ENCODE measurements at regions not wholly inside any gene's neighbourhood (a gene's known extent, or its start where the extent isn't known, plus 50 kb on each side); places are given as distances from the start of the nearest gene placed in this dataset.
A peak's percentile ranks its signal among the peaks of the same experiment; 100 is the strongest.
"Not testable (repeated sequence)": the region's sequence is repeated elsewhere in the genome, so short reads cannot be mapped to it uniquely, and the experiment has no call there.

DNA sequence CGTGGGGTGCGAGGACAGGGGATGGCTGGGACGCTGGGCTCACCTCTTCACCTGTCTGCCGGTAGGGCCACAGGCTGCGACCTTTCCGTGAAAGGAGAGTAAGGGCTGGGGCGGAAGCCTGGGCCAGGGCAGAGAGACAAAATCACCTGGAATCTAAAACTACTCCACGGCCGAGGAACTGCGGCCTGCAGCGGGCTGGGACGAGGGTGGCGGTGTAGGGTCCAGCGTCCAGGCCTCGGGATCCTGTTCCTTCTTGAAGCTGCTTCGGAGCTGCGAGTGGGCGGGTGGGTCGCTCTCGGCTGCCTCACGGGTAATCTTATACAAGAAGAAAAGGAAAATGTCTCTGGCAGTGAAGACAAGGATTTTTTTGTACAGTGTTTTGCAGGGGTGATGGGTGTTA, 356.5 kb downstream of the ZNF33B start:
- not testable (repeated sequence) for H3K4me1 ChIP-seq (ENCODE audit: insufficient read depth); DNase-seq (ENCODE audit: extremely low spot score); H3K27ac ChIP-seq (ENCODE audit: low read depth); H3K36me3 ChIP-seq (ENCODE audit: insufficient read depth); H3K4me3 ChIP-seq (ENCODE audit: low read depth, low read length)
- 83% methylated on average over 21 of the region's 21 CpGs for WGBS

DNA sequence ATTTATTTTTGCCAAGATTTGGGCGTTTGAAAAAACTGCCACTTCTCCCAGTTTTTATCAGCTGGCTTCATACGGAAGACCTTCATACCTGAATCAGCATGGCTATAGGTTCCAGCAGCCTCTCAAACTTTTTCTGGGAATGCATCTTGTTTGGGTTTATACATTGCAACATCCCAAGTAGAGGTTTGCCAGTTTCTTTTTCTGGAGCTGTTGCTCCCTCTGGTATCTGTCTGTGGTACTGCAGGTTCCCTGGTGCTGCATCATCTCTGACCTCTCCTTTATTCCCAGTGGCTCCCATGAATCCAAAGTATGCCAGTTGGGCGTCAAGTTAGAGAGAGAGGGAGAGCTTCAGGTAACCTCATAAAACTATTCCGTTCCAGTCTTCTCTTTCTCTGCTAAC, 368.6 kb downstream of the ZNF33B start:
- DNase-seq (ENCODE audit: extremely low spot score); H3K36me3 ChIP-seq (ENCODE audit: insufficient read depth); H3K4me1 ChIP-seq (ENCODE audit: insufficient read depth); H3K27ac ChIP-seq (ENCODE audit: low read depth); H3K4me3 ChIP-seq (ENCODE audit: low read depth, low read length): not testable (repeated sequence)
- 31% methylated on average over 4 of the region's 4 CpGs for WGBS

DNA sequence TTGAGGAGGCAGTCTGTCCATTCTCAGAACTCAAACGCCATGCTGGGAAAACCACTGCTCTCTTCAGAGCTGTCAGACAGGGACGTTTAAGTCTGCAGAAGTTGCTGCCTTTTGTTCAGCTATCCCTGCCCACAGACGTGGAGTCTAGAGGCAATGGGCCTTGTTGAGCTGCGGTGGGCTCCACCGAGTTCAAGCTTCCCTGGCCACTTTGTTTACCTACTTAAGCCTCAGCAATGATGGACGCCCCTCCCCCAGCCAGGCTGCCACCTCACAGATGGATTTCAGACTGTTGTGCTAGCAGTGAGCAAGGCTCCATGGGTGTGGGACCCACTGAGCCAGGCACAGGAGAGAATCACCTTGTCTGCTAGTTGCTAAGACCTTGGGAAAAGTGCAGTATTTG, 375.1 kb downstream of the ZNF33B start:
- not testable (repeated sequence) for H3K27ac ChIP-seq (ENCODE audit: low read depth); H3K36me3 ChIP-seq (ENCODE audit: insufficient read depth); H3K4me1 ChIP-seq (ENCODE audit: insufficient read depth); H3K4me3 ChIP-seq (ENCODE audit: low read depth, low read length); DNase-seq (ENCODE audit: extremely low spot score)
- WGBS = 57% methylated on average over 6 of the region's 6 CpGs

DNA sequence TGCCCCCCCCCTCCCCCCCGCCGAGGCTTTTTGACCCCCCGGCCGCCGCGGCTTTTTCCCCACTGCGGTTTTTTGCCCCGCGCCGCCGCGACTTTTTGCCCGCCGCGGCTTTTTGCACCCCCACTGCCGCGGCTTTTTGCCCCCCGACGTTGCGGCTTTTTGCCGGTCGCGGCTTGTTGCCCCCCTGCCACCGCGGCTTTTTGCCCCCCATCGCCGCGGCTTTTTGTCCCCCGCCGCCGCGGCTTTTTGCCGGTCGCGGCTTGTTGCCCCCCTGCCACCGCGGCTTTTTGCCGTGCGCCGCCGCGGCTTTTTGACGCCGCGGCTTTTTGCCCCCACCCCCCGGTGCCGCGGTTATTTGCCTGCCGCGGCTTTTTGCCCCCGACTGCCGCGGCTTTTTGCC, 395.4 kb downstream of the ZNF33B start:
- not testable (repeated sequence) for H3K36me3 ChIP-seq (ENCODE audit: insufficient read depth); H3K4me1 ChIP-seq (ENCODE audit: insufficient read depth); H3K27ac ChIP-seq (ENCODE audit: low read depth); DNase-seq (ENCODE audit: extremely low spot score)
- peak overlapping the region; percentile 28 for H3K4me3 ChIP-seq (ENCODE audit: low read depth, low read length)
- WGBS = 9% methylated on average over 51 of the region's 53 CpGs

DNA sequence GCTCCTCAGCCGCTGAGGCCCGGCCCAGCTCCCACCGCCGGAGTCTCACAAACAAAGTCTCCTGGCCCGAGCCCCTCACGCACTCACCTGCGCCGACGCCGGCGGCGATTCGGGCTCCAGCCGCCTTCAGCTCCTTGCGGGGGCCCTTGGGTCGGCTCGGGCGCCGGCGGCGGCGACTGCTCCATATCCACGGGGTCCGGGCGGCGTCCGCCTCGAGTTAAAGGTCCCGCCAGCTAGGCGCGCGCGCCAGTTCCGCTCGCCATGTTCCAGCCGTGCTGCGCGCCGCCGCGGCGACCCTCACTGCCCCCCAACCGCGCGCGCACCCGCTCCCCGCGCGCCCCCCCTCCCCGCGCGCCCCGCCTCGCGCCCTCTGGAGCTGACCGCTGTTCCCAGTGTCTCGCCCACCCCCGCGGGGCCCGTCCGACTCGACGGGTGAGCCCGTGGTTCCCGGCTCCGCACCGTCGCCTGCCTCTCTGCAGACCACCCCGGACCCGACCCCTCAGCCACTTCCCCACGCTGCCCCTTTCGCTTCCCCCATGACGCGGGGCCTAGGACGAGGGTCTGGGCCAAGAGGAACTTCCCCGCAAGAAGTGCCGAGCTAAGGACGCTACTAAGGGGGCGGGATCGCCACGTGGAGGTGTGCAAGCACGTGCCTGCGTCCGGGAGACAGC, 396.1 kb downstream of the ZNF33B start:
- DNase-seq (ENCODE audit: extremely low spot score) = no peak
- peak overlapping the region; percentile 14 for H3K4me3 ChIP-seq (ENCODE audit: low read depth, low read length)
- no peaks in the 10 kb centered on the region for H3K4me1 ChIP-seq (ENCODE audit: insufficient read depth)
- H3K27ac ChIP-seq (ENCODE audit: low read depth) = no peak overlapping the region
- 20% methylated on average over 85 of the region's 85 CpGs for WGBS
- no peaks in the 10 kb centered on the region for H3K36me3 ChIP-seq (ENCODE audit: insufficient read depth)

DNA sequence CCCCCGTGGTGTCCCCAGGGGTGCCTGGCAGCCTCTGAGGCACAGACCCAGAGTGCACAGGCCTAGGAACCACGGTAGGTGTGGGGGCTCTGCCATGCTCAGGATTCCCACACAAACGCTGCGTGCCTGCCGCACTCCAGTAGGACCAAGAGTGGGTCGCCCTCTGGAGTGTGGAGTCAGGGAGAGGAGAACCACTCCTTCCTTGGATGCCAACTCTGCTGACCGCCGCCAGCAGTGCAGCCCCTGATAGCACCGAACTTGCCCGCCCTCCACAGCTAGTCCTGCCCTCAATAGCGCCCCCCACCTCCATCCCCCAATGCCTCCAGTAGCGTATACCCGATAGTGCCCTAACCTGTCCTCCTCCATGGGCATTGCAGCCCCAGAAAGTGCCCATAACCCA, 402.0 kb downstream of the ZNF33B start:
- not testable (repeated sequence) for H3K36me3 ChIP-seq (ENCODE audit: insufficient read depth); H3K4me3 ChIP-seq (ENCODE audit: low read depth, low read length); DNase-seq (ENCODE audit: extremely low spot score); H3K27ac ChIP-seq (ENCODE audit: low read depth); H3K4me1 ChIP-seq (ENCODE audit: insufficient read depth)
- WGBS = 92% methylated on average over 13 of the region's 13 CpGs

DNA sequence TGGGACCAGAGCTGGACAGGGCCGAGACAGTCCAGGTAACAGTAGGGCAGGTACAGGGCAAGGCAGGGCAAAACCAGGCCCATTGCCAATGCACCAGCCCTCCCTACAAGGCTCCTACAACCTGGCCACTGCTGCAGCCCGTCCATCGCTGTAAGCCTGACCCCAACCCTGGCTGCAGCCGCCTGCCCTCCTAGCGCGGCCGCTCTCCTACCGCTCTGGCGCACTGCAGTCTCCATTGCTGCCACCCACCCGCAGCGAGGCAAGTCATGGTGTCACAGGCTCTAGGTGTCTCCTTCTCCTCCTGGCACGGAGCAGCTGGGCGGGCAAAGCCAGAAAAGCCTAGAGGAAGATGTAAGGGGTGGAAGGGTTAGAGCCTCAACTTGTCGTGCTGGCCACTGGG, 402.6 kb downstream of the ZNF33B start:
- WGBS = 88% methylated on average over 14 of the region's 14 CpGs
- H3K4me1 ChIP-seq (ENCODE audit: insufficient read depth); DNase-seq (ENCODE audit: extremely low spot score): not testable (repeated sequence)

DNA sequence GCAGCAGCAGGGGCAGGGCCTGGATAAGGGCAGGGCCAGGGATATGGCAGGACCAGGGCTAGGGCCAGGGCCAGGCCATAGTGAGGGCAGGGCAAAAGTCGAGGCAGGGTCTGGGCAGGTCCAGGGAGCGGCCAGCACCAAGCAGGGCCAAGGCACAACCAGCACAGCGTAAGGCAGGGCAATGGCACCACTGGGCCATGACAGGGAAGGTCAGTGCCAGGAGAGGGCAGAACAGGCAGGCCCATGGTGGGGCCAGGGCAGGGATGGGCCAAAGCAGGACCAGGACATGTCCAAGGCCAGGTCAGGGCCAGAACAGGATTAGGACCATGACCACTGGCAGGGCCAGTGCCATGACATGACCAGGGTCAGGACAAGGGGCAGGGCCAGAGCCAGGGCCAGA, 403.1 kb downstream of the ZNF33B start:
- not testable (repeated sequence) for H3K4me1 ChIP-seq (ENCODE audit: insufficient read depth); H3K4me3 ChIP-seq (ENCODE audit: low read depth, low read length); H3K36me3 ChIP-seq (ENCODE audit: insufficient read depth); DNase-seq (ENCODE audit: extremely low spot score); H3K27ac ChIP-seq (ENCODE audit: low read depth)
- 85% methylated on average over 3 of the region's 3 CpGs for WGBS

More for the DNA sequence above, 402.6 kb downstream of the ZNF33B start:
- not testable (repeated sequence) for H3K36me3 ChIP-seq (ENCODE audit: insufficient read depth); H3K4me3 ChIP-seq (ENCODE audit: low read depth, low read length); H3K27ac ChIP-seq (ENCODE audit: low read depth)

DNA sequence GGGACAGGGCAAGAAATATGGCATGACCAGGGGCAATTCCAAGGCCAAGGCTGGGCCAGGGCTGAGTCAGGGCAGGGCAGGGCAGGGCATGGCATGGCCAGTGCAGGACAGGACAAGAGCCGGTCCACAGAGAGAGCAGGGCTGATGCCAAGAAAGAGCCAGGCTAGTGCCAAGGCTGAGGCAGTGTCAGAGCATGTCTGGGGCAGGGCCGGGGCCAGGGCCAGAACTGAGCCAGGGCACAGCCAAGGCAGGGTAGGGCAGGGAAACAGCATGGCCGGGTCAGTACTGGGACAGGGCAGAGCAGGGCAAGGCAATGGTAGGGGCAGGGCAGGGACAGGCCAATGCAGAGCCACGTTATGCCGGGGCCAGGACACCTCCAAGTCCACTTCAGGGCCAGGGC, 403.9 kb downstream of the ZNF33B start:
- not testable (repeated sequence) for H3K4me3 ChIP-seq (ENCODE audit: low read depth, low read length); DNase-seq (ENCODE audit: extremely low spot score)
- WGBS = 85% methylated on average over 5 of the region's 5 CpGs

DNA sequence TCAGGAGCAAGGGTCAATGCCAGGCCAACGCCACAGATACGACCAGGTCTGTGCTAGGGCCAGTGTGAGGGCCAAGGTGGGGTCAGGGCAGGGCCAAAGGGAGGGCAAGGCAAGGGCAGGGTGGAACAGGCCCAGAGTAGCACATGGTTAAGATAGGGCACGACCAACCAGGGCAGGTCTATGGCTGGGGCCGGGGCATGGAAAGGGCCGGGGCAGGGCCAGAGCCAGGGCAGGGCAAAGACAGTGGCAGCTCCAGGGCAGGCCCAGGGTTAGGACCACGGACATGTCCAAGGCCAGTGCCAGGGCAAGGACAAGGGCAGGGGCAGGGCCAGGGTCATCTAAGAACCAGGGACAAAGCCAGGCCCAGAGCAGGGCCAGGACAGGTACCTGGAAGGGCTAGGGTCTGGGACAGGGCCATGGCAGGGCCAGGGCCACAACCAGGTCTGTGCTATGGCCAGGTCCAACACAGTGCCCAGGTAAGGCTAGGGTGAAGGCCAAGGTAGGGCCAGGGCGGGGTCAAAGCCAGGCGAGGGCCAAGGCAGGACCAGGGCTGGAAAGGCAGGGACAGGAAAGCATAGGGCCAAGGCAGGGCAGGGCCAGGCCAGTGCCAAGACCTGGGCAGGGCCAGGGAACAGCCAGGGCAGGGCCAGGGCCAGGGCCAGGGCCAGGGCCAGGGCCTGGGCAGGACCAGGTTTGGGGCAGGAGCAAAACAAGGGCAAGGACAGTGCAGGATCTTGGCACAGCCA, 404.7 kb downstream of the ZNF33B start:
- not testable (repeated sequence) for DNase-seq (ENCODE audit: extremely low spot score); H3K4me1 ChIP-seq (ENCODE audit: insufficient read depth); H3K4me3 ChIP-seq (ENCODE audit: low read depth, low read length); H3K36me3 ChIP-seq (ENCODE audit: insufficient read depth); H3K27ac ChIP-seq (ENCODE audit: low read depth)
- 78% methylated on average over 8 of the region's 8 CpGs for WGBS

More for the DNA sequence above, 403.9 kb downstream of the ZNF33B start:
- H3K36me3 ChIP-seq (ENCODE audit: insufficient read depth); H3K4me1 ChIP-seq (ENCODE audit: insufficient read depth); H3K27ac ChIP-seq (ENCODE audit: low read depth): not testable (repeated sequence)

DNA sequence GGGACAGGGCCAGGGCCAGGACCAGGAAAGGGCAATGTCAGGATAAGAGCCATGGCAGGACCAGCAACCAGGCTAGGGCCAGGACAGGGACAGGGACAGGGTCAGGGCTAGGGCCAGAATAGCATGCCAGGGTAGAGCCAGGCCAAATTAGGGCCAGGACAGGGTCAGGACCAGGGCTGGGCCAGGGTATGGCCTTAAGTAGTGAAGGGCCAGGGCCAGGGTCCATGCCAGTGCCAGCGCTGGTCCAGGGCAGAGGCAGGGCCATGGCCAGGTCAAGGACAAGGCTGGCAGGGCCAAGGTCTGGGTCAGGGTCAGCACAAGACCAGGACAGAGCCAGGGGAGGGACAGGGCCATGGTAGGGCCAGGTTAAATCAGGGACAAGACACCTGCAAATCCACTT, 405.4 kb downstream of the ZNF33B start:
- not testable (repeated sequence) for H3K36me3 ChIP-seq (ENCODE audit: insufficient read depth); H3K4me1 ChIP-seq (ENCODE audit: insufficient read depth); H3K27ac ChIP-seq (ENCODE audit: low read depth); H3K4me3 ChIP-seq (ENCODE audit: low read depth, low read length); DNase-seq (ENCODE audit: extremely low spot score)
- WGBS = 92% methylated on average over 1 of the region's 1 CpG

DNA sequence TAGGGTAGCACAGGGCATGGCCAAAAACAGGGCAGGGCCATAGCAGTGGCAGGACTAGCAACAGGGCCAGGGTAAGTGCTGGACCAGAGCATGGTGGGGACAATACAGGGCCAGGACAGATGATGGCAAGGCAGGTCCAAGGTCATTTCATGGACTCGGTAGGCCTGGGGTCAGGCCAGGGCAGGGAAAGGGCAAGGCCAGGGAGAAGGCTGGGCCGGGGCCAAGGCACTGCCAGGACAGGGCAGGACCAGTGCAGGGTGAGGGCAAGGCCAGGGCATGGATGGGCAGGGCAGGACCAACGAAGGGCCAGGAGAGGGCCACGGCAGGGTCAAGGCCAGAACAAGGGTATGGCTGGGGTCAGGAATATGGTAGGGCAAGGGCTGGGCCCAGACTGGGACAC, 407.6 kb downstream of the ZNF33B start:
- DNase-seq (ENCODE audit: extremely low spot score); H3K4me1 ChIP-seq (ENCODE audit: insufficient read depth); H3K4me3 ChIP-seq (ENCODE audit: low read depth, low read length); H3K36me3 ChIP-seq (ENCODE audit: insufficient read depth); H3K27ac ChIP-seq (ENCODE audit: low read depth): not testable (repeated sequence)
- WGBS = 73% methylated on average over 4 of the region's 4 CpGs

DNA sequence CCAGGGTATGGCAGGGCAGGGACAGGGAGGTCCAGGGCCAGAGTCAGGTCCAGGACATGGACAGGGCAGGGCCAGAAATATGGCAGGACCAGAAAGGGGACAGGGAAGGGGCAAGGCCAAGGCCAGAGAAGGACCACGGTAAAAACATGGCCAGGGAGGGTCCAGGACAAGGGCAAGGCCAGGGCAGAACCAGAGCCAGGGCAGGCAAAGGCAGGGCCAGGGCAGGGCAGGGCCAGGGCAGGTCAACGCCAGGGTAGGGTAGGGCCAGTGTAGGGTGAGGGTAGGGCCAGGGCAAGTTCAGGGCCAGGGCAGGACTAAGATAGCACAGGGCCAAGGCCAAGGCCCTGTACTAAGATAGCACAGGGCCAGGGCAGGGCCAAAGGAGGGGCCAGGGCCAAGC, 408.3 kb downstream of the ZNF33B start:
- not testable (repeated sequence) for H3K4me3 ChIP-seq (ENCODE audit: low read depth, low read length); H3K27ac ChIP-seq (ENCODE audit: low read depth); H3K4me1 ChIP-seq (ENCODE audit: insufficient read depth); DNase-seq (ENCODE audit: extremely low spot score); H3K36me3 ChIP-seq (ENCODE audit: insufficient read depth)
- 61% methylated on average over 2 of the region's 2 CpGs for whole genome bisulfite sequencing

DNA sequence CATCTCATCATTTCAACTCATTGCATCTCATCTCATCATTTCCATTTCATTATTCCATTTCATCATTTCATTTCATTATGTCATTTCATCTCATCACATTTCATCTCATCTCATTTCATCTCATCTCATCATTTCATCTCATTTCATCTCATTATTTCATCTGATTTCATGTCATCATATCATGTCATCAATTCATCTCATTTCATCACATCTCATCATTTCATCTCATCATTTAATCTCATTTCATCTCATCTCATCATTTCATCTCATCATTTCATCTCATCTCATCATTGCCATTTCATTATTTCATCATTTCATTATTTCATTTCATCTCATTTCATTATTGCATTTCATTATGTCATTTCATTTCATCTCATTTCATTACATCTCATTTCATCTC, 410.5 kb downstream of the ZNF33B start:
- not testable (repeated sequence) for H3K36me3 ChIP-seq (ENCODE audit: insufficient read depth); DNase-seq (ENCODE audit: extremely low spot score); H3K4me3 ChIP-seq (ENCODE audit: low read depth, low read length); H3K4me1 ChIP-seq (ENCODE audit: insufficient read depth); H3K27ac ChIP-seq (ENCODE audit: low read depth)

All from urinary bladder (tissue), 3 donors.